HFF-Myc (cell line): ENCODE measurements at regions not wholly inside any gene's neighbourhood (a gene's known extent, or its start where the extent isn't known, plus 50 kb on each side); places are given as distances from the start of the nearest gene placed in this dataset.

ENCODE experiments used
- DNase-seq: peaks from one replicate; pipeline ENCODE4 v3.0.0-alpha.2; 2011; ENCODE audit warnings: low read depth; ENCODE audit errors: extremely low read depth
- H3K4me3 ChIP-seq: replicated peaks from 2 replicates; pipeline ENCODE4 v1.5.1; 2011; ENCODE audit warnings: low read depth, mild to moderate bottlenecking, control low read depth, low read length
- TF ChIP-seq, protein P1 (sequence below): IDR thresholded peaks from 2 replicates; pipeline ENCODE4 v1.5.1; 2012; ENCODE audit warnings: mild to moderate bottlenecking, low read depth, low read length, control low read depth; ENCODE audit errors: missing control alignments

DNA sequence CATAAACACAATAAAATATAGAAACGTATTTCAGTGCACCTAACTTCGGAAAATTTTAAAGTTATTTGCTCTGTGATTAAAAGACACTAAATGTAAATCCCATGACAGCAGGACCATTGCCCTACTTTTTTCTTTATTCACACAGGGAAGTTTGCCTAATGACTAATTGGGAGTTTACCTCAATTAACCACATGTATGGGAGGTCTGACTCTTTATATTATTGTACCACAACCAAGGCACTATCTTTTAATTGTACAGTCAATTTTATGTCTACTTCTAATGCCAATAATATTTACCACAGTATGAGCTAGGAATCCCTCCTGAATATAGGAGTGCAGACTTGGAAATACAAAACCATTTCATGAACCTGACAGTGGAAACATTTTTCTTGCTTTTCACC lies 360.8 kb upstream of the NEGR1 start:
- TF ChIP-seq, protein P1, sequence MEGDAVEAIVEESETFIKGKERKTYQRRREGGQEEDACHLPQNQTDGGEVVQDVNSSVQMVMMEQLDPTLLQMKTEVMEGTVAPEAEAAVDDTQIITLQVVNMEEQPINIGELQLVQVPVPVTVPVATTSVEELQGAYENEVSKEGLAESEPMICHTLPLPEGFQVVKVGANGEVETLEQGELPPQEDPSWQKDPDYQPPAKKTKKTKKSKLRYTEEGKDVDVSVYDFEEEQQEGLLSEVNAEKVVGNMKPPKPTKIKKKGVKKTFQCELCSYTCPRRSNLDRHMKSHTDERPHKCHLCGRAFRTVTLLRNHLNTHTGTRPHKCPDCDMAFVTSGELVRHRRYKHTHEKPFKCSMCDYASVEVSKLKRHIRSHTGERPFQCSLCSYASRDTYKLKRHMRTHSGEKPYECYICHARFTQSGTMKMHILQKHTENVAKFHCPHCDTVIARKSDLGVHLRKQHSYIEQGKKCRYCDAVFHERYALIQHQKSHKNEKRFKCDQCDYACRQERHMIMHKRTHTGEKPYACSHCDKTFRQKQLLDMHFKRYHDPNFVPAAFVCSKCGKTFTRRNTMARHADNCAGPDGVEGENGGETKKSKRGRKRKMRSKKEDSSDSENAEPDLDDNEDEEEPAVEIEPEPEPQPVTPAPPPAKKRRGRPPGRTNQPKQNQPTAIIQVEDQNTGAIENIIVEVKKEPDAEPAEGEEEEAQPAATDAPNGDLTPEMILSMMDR: no peak
- DNase-seq: no peak
- no peak overlapping the region for H3K4me3 ChIP-seq

DNA sequence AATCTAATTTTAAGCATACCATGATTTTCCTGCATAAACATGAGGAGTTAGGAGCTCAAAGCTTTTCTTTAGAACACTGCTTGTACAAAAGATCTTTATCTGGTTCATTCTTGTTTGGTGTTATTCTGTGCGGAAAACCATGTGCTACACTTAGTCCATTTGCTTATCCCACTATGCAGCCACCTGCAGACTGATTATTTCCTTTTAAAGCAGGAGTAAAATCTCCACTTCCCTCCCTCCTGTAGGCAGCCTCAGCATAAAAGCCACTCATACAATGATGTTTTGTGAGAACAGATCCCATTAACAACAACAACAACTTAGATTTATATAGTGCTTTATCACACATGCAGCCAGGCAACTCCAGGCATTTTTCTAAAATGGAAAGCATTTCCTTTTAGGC lies 355.3 kb upstream of the NEGR1 start:
- H3K4me3 ChIP-seq: no peak overlapping the region
- DNase-seq: no peak
- TF ChIP-seq, protein P1: no peak

DNA sequence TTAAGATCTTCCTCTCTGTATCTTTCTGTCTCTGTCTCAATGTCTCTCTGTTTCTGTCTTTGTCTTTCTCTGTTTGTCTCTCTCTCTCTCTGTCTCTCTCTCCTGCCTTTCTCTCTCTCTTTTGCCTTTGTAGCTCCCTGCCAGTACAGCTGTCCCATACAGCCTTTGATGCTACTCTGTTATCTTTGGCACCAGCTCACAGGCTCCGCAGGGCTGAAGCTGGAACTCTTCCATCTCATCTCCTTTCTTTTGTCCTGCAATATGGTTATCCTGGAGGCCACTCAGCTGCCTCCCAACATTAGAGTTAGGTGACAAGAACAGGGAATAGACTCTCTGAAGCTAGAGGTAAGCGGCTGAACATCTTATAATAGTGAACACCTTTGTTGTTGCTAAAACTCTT lies 354.3 kb upstream of the NEGR1 start:
- TF ChIP-seq, protein P1: no peak
- no peak overlapping the region for H3K4me3 ChIP-seq
- DNase-seq: no peak

DNA sequence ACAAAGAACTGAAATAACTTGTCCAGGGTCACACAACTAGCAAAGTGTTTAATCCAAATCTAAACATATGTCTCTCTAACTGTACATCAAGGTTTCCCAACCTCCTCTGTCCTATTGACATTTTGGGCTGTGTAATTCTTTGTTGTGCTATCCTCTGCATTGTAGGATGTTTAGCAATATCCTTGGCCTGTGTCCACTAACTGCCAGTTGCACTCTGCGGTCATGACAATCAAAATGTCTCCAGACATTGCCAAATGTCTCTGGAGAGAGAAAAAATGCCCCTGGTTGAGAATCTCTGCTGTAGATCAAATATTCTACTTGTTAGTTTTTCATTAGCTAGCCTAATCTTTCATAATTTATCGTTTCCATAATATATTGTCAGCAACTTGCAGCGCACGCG lies 353.4 kb upstream of the NEGR1 start:
- H3K4me3 ChIP-seq: no peak overlapping the region
- DNase-seq: no peak
- TF ChIP-seq, protein P1: no peak

DNA sequence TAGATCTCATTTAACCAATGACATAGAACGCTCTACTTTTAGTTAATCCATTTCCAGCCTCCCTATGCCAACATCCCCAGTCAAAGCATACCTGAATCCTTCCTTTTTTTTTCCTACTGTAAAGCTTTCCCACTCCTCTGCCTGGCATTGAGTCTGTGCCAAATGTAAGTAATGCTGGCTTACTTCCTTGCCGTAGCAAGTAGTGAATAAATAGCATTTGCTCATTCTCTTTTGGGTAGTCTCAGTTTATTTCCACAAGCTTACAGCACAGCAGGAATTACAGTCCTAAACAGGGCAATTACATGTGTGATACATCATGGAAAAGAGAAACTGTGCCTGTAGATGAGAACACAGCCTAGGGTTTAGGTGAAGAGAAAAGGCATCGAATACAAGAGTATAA lies 352.6 kb upstream of the NEGR1 start:
- H3K4me3 ChIP-seq: no peak overlapping the region
- TF ChIP-seq, protein P1: no peak
- DNase-seq: no peak

DNA sequence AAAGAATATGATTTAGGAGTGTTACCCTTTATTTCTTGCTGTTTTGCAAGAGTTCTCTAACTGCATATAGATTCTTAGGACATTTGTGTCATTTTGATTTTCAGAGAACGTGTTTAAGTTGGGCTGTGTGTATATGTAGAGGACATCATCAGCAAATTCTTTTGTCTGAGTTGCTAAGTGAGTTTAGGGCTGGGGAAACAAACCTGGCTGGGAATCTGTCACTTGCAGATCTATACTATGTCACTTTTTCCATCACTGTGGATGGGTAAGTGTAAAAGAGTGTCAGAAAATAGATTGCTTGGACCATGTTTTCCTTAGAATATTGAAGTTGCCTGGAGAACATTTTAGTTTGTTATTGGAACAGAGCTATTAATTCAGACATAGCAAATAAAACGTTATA lies 349.1 kb upstream of the NEGR1 start:
- H3K4me3 ChIP-seq: no peak overlapping the region

DNA sequence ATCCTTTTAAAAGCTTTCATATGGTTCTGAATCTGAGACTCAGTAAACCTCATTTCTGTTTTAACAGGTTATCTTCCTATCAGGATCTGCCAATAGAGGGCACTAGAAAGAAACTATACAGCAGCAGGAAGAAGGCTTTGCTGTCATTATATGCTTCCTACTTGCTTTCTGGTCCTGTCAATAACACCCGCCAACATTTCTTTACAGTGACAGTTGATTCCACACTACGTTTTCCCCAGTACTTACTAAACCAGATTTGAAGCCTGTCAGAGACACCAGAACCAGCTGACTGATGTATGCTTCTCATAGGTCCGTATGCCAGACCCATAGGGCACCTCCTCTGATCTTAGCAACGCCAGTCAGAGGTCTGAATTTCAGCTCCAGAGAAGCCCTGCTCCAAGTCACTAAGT lies 341.0 kb upstream of the NEGR1 start:
- DNase-seq: peak; percentile 16
- TF ChIP-seq, protein P1: peak; percentile 61
- no peak overlapping the region for H3K4me3 ChIP-seq

More for the DNA sequence above, 349.1 kb upstream of the NEGR1 start:
- TF ChIP-seq, protein P1: no peak
- no peak for DNase-seq
